ENCODE measurements at regions not wholly inside any gene's neighbourhood (a gene's known extent, or its start where the extent isn't known, plus 50 kb on each side); places are given as distances from the start of the nearest gene placed in this dataset.
"Not testable (repeated sequence)": the region's sequence is repeated elsewhere in the genome, so short reads cannot be mapped to it uniquely, and the experiment has no call there.

- in situ Hi-C loops (cut with MboI; ENCODE audit: low sequenced_read_pairs): not testable (repeated sequence)
Observed at GRCh38 chr2:226532976-226533375, 266.6 kb downstream of the IRS1 start.

- in situ Hi-C loops (cut with MboI; ENCODE audit: low sequenced_read_pairs): no loop called here
Observed at GRCh38 chr2:226531061-226531810, 268.4 kb downstream of the IRS1 start.

- in situ Hi-C loops (cut with MboI; ENCODE audit: low sequenced_read_pairs): no loop called here
Observed at GRCh38 chr2:226529556-226529955, 270.1 kb downstream of the IRS1 start.

- in situ Hi-C loops (cut with MboI; ENCODE audit: low sequenced_read_pairs): no loop called here
Observed at GRCh38 chr2:226526716-226527115, 272.9 kb downstream of the IRS1 start.

GRCh38 chr2:226524381-226524843 lies 275.2 kb downstream of the IRS1 start:
- in situ Hi-C loops (cut with MboI; ENCODE audit: low sequenced_read_pairs): no loop called here

GRCh38 chr2:226520723-226521122 lies 278.9 kb downstream of the IRS1 start:
- in situ Hi-C loops (cut with MboI; ENCODE audit: low sequenced_read_pairs): no loop called here

GRCh38 chr2:226515344-226516055 lies 284.1 kb downstream of the IRS1 start:
- in situ Hi-C loops (cut with MboI; ENCODE audit: low sequenced_read_pairs): no loop called here

- in situ Hi-C loops (cut with MboI; ENCODE audit: low sequenced_read_pairs): no loop called here
Observed at GRCh38 chr2:226514895-226515294, 284.7 kb downstream of the IRS1 start.

GRCh38 chr2:226511311-226511710 lies 288.3 kb downstream of the IRS1 start:
- in situ Hi-C loops (cut with MboI; ENCODE audit: low sequenced_read_pairs): no loop called here

GRCh38 chr2:226508683-226509082 lies 290.9 kb downstream of the IRS1 start:
- in situ Hi-C loops (cut with MboI; ENCODE audit: low sequenced_read_pairs): no loop called here

GRCh38 chr2:226508005-226508404 lies 291.6 kb downstream of the IRS1 start:
- in situ Hi-C loops (cut with MboI; ENCODE audit: low sequenced_read_pairs): no loop called here

- in situ Hi-C loops (cut with MboI; ENCODE audit: low sequenced_read_pairs): no loop called here
Observed at GRCh38 chr2:226497146-226497909, 302.3 kb downstream of the IRS1 start.

- in situ Hi-C loops (cut with MboI; ENCODE audit: low sequenced_read_pairs): no loop called here
Observed at GRCh38 chr2:226496273-226496550, 303.4 kb downstream of the IRS1 start.

GRCh38 chr2:226495466-226496272 lies 304.0 kb downstream of the IRS1 start:
- in situ Hi-C loops (cut with MboI; ENCODE audit: low sequenced_read_pairs): no loop called here

GRCh38 chr2:226491112-226491511 lies 308.5 kb downstream of the IRS1 start:
- in situ Hi-C loops (cut with MboI; ENCODE audit: low sequenced_read_pairs): no loop called here

GRCh38 chr2:226489775-226490541 lies 309.7 kb downstream of the IRS1 start:
- in situ Hi-C loops (cut with MboI; ENCODE audit: low sequenced_read_pairs): no loop called here

GRCh38 chr2:226488034-226488433 lies 311.6 kb downstream of the IRS1 start:
- in situ Hi-C loops (cut with MboI; ENCODE audit: low sequenced_read_pairs): no loop called here

GRCh38 chr2:226487573-226487972 lies 312.0 kb downstream of the IRS1 start:
- in situ Hi-C loops (cut with MboI; ENCODE audit: low sequenced_read_pairs): no loop called here

- in situ Hi-C loops (cut with MboI; ENCODE audit: low sequenced_read_pairs): no loop called here
Observed at GRCh38 chr2:226483745-226484619, 315.6 kb downstream of the IRS1 start.
